ENCODE measurements at regions not wholly inside any gene's neighbourhood (a gene's known extent, or its start where the extent isn't known, plus 50 kb on each side); places are given as distances from the start of the nearest gene placed in this dataset.

GRCh38 chr14:54125109-54125508, 168.5 kb upstream of the BMP4 start:
- DNase-seq (ENCODE audit: low spot score in 2 of 2), result no peak
- FAIRE-seq, result no peak

GRCh38 chr14:54126947-54127346, 170.3 kb upstream of the BMP4 start:
- DNase-seq (ENCODE audit: low spot score in 2 of 2), result no peak
- no peak for FAIRE-seq

- FAIRE-seq (no peak), DNase-seq (ENCODE audit: low spot score in 2 of 2) (no peak)
These were observed 170.9 kb upstream of the BMP4 start for GRCh38 chr14:54127526-54127925.

- no peak for FAIRE-seq
These were observed 173.4 kb upstream of the BMP4 start for GRCh38 chr14:54129850-54130640.

DNA sequence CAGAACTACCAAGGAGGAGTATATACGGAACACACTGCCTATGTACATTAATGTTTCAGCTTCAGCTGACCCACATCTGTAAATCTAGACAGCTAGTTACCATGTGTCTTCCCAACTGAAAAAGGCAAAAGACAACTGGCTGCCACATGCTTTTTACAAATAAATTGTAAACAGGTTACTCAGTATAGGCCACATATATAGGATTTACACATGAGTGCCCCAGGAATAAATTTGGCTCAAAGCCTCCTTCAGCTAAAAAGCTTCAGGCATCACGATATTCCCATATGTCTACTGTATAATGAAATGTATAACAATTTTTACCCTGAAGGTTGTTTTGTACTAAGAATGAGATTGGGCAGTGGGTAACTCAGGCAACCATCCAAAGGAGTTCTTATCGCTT, 175.9 kb upstream of the BMP4 start:
- no peak for FAIRE-seq
- DNase-seq (ENCODE audit: low spot score in 2 of 2), result no peak

More at GRCh38 chr14:54129850-54130640, 173.4 kb upstream of the BMP4 start:
- no peak for DNase-seq (ENCODE audit: low spot score in 2 of 2)

- no peak for FAIRE-seq
- DNase-seq (ENCODE audit: low spot score in 2 of 2), result no peak
These were observed 177.3 kb upstream of the BMP4 start for GRCh38 chr14:54133896-54134295.

GRCh38 chr14:54135804-54136280, 179.2 kb upstream of the BMP4 start:
- DNase-seq (ENCODE audit: low spot score in 2 of 2) (no peak), FAIRE-seq (no peak)

DNA sequence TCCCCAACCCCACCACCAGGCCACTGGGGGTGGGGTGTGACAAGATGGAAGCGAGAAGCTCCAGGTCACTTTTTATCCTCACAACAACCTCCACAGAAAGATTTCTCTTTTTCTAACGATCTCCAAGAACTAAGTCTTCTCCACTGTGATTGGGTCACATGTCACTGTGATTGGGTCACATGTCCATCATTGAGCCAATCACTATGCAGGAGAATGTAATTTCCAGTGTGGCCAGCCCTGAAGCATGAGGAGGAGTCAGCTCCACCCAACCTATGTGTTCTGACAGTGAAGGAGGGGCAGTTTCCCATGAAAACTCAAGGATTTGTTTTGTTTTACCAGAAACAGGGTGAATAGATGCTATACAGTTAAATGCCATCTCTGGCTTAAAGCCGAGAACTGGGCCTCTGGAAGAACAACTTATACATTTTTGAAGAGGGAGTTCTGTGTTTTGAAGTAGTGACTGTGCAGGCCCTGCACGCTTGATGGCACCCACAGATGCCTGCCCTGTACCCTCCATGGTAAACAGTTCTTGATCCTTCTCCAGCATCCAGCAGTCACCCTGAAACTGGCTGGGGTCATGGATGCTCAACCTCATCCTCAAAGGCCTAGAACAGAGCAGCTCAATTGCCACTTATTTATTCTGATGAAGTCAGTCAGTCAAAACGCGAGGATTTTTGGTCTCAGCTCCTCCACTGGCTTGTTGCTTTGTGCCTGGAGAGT, 180.4 kb upstream of the BMP4 start:
- FAIRE-seq, result no peak
- DNase-seq (ENCODE audit: low spot score in 2 of 2), result no peak

- no peak for DNase-seq (ENCODE audit: low spot score in 2 of 2)
- FAIRE-seq, result no peak
These were observed 181.0 kb upstream of the BMP4 start for GRCh38 chr14:54137614-54137961.

GRCh38 chr14:54138024-54138353, 181.4 kb upstream of the BMP4 start:
- FAIRE-seq (no peak), DNase-seq (ENCODE audit: low spot score in 2 of 2) (no peak)

- FAIRE-seq (no peak), DNase-seq (ENCODE audit: low spot score in 2 of 2) (no peak)
These were observed 181.9 kb upstream of the BMP4 start for GRCh38 chr14:54138354-54139038.

DNA sequence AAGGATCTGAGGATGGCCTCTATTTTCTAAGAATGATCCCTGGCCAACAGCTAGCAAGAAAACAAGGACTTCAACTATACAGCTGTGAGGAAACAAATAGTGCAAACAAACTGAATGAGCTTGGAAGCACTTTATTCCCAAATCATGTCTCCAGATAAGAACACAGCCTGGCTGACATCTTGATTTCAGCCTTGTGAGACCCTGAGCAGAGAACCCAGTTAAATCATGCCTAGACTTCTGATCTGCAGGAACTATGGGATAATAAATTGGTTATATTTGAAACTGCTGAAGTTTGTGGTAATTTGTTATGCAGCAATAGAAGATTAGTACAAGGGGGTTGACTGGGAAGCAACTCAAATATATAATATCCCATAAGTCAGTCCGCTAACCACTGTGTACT, 183.9 kb upstream of the BMP4 start:
- DNase-seq (ENCODE audit: low spot score in 2 of 2), result no peak
- FAIRE-seq, result no peak

GRCh38 chr14:54146601-54147000, 190.0 kb upstream of the BMP4 start:
- FAIRE-seq, result no peak
- DNase-seq (ENCODE audit: low spot score in 2 of 2), result no peak

GRCh38 chr14:54147282-54147681, 190.7 kb upstream of the BMP4 start:
- DNase-seq (ENCODE audit: low spot score in 2 of 2) (no peak), FAIRE-seq (no peak)

GRCh38 chr14:54147758-54148157, 191.1 kb upstream of the BMP4 start:
- FAIRE-seq, result no peak
- DNase-seq (ENCODE audit: low spot score in 2 of 2), result no peak

- FAIRE-seq, result no peak
These were observed 191.6 kb upstream of the BMP4 start for GRCh38 chr14:54148251-54148650.

DNA sequence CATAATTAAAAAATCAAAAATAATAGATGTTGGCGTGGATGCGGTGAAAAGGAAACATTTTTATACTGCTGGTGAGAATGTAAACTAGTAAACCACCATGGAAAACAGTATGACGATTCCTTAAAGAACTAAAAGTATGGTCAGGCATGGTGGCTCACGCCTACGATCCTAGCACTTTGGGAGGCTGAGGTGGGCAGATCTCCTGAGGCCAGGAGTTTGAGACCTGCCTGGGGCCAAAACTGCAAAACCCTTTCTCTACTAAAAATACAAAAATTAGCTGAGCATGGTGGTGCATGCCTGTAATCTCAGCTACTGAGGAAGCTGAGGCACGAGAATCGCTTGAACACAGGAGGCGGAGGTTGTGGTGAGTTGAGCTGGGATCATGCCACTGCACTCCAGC, 195.7 kb upstream of the BMP4 start:
- no peak for DNase-seq (ENCODE audit: low spot score in 2 of 2)
- no peak for FAIRE-seq

More at GRCh38 chr14:54148251-54148650, 191.6 kb upstream of the BMP4 start:
- no peak for DNase-seq (ENCODE audit: low spot score in 2 of 2)

- no peak for DNase-seq (ENCODE audit: low spot score in 2 of 2)
- no peak for FAIRE-seq
These were observed 209.7 kb upstream of the BMP4 start for GRCh38 chr14:54166049-54166950.

GRCh38 chr14:54168489-54168888, 211.9 kb upstream of the BMP4 start:
- FAIRE-seq (no peak), DNase-seq (ENCODE audit: low spot score in 2 of 2) (no peak)

DNA sequence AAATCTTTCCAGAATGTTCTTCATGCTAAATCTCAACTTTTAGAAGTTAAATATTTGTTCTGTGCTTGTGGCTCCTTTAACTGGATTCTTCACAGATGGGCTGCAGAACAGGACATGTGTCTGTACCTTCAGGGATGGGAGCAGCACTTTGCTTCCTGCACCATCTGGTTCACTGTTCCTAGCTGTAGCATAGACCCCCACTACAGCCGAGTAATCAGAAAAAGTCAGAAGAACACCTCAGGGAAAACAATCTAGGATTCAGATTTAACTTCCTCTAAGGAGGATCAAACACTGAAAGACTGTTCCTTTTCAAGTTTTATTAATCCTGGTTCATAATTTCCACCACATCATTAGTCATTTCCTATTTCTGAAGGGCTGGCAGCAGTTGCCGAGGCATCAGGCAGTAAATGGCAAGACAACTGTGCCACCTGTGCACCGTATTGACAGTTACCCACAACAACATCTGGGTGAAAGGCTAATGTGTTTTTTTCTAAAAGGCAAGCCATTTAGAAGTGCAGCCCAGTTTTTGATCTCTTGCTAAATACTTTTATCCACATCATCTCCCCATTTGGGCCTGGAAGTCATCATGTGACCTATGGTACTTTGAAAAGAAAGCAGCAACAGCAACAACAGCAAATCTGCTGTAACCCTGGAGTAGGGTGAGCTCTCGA, 212.8 kb upstream of the BMP4 start:
- no peak for FAIRE-seq
- no peak for DNase-seq (ENCODE audit: low spot score in 2 of 2)
